GM12878 (cell line): ENCODE measurements at regions not wholly inside any gene's neighbourhood (a gene's known extent, or its start where the extent isn't known, plus 50 kb on each side); places are given as distances from the start of the nearest gene placed in this dataset.

Experiments
- ATAC-seq: fragments of 200-7000 bp; cut with Tn5 transposase; 3 replicates; pipeline ENCODE4 v1.9.1; 2020; ENCODE audit warnings: mild to moderate bottlenecking, moderate library complexity
- BruUV-seq: library from RNA; stranded (reverse); fragments of 400-500 nt; replicated peaks from 2 replicates; lab custom pipeline; 2021; lab: Mats Ljungman, UMichigan
- CTCF ChIA-PET: fragments of 300-600 bp; sonication (Branson Sonifier 250); formaldehyde crosslinking; extraction: SDS; loops from one replicate; lab custom pipeline; 2021; ENCODE audit warnings: inconsistent platforms; lab: Yijun Ruan, JAX
- POLR2A ChIA-PET: fragments of 350-600 bp; formaldehyde crosslinking; extraction: SDS; loops from one replicate; lab custom pipeline; 2021; ENCODE audit warnings: inconsistent platforms; lab: Charles Lee
- RAD21 ChIA-PET: fragments of 300-600 bp; sonication (Branson Sonifier 250); formaldehyde crosslinking; loops from one replicate; lab custom pipeline; 2023; ENCODE audit warnings: antibody characterized with exemption; ENCODE audit not compliant: unreplicated experiment; lab: Charles Lee
- SMC1A ChIA-PET: fragments of 300-600 bp; sonication (Branson Sonifier 250); formaldehyde crosslinking; loops from one replicate; lab custom pipeline; 2023; ENCODE audit not compliant: unreplicated experiment, uncharacterized antibody; lab: Charles Lee
- DNase-seq: peaks from one replicate; pipeline ENCODE4 v3.0.0-alpha.2; 2011; ENCODE audit warnings: low read depth, low spot score
- FAIRE-seq: peaks from 3 replicates; lab custom pipeline; 2011; peaks lifted over from hg19 to GRCh38; lab: Jason Lieb, UNC
- H2AFZ ChIP-seq: 2 replicates; pipeline ENCODE4 v1.6.0; 2011; ENCODE audit warnings: low read depth, low read length, control low read depth; ENCODE audit not compliant: control insufficient read depth
- H3K27ac ChIP-seq: 2 replicates; pipeline ENCODE4 v1.5.1; 2011; ENCODE audit warnings: control low read depth; ENCODE audit not compliant: control insufficient read depth, insufficient read depth
- H3K27me3 ChIP-seq, 2 experiments: replicated peaks in 1 of 2; 2 replicates each; pipeline versions ENCODE4 v1.6.0 to v1.6.1; 2011; ENCODE audit warnings: low read length in 1 of 2; ENCODE audit not compliant: control insufficient read depth in 2 of 2, insufficient read depth in 2 of 2
- H3K36me3 ChIP-seq, 2 experiments: 2 replicates each; pipeline ENCODE4 v1.5.1; 2011; ENCODE audit warnings: low read length in 1 of 2; ENCODE audit not compliant: control insufficient read depth in 2 of 2, insufficient read depth in 2 of 2
- H3K4me1 ChIP-seq: 2 replicates; pipeline ENCODE4 v1.6.1; 2011; ENCODE audit warnings: mild to moderate bottlenecking, low read length, moderate library complexity, mixed read lengths; ENCODE audit not compliant: control insufficient read depth, insufficient read depth
- H3K4me2 ChIP-seq: 2 replicates; pipeline ENCODE4 v1.6.0; 2011; ENCODE audit warnings: control low read depth; ENCODE audit not compliant: control insufficient read depth, insufficient read depth
- H3K4me3 ChIP-seq: fragments of 200-600 bp; sonication (generic); 2 replicates; pipeline ENCODE4 v1.5.1; 2016
- H3K79me2 ChIP-seq: 2 replicates; pipeline ENCODE4 v1.6.0; 2011; ENCODE audit warnings: low read length; ENCODE audit not compliant: control insufficient read depth, insufficient read depth
- H3K9ac ChIP-seq: 2 replicates; pipeline ENCODE4 v1.8.0; 2011; ENCODE audit warnings: low read length, control low read depth, mixed read lengths; ENCODE audit not compliant: control insufficient read depth, insufficient read depth
- H3K9me3 ChIP-seq: replicated peaks from 3 replicates; pipeline ENCODE4 v1.5.1; 2011; ENCODE audit warnings: mild to moderate bottlenecking, low read length; ENCODE audit not compliant: control insufficient read depth, insufficient read depth
- H4K20me1 ChIP-seq: 2 replicates; pipeline ENCODE4 v1.6.0; 2011; ENCODE audit not compliant: control insufficient read depth, insufficient read depth
- BMI1 ChIP-seq: fragments of 450-650 bp; IDR thresholded peaks from 2 replicates; pipeline ENCODE4 v1.6.1; 2016; ENCODE audit warnings: mild to moderate bottlenecking, moderate library complexity, borderline replicate concordance
- E2F8 ChIP-seq: fragments of 450-650 bp; IDR thresholded peaks from 2 replicates; pipeline ENCODE4 v1.6.1; 2018; ENCODE audit warnings: mild to moderate bottlenecking, low read depth, moderate library complexity; ENCODE audit not compliant: partially characterized antibody
- ESRRA ChIP-seq: IDR thresholded peaks from 2 replicates; pipeline ENCODE4 v1.6.1; 2012; ENCODE audit warnings: mild to moderate bottlenecking, low read length, improper control_type of control experiment
- EZH2 ChIP-seq: IDR thresholded peaks from 2 replicates; pipeline ENCODE4 v1.6.1; 2012; ENCODE audit warnings: low read depth, mild to moderate bottlenecking, control low read depth, inconsistent platforms, low read length, borderline replicate concordance; ENCODE audit not compliant: control insufficient read depth
- FOXM1 ChIP-seq: IDR thresholded peaks from 2 replicates; pipeline ENCODE4 v1.6.1; 2012; ENCODE audit warnings: low read depth, mild to moderate bottlenecking, inconsistent platforms, low read length, moderate library complexity
- IRF4 ChIP-seq: IDR thresholded peaks from 2 replicates; pipeline ENCODE4 v1.6.1; 2011; ENCODE audit warnings: low read depth, low read length
- KLF5 ChIP-seq: fragments of 450-650 bp; IDR thresholded peaks from 2 replicates; pipeline ENCODE4 v1.6.1; 2014; ENCODE audit warnings: mild to moderate bottlenecking; ENCODE audit not compliant: partially characterized antibody
- MAX ChIP-seq: IDR thresholded peaks from 2 replicates; pipeline ENCODE4 v1.6.1; 2012; ENCODE audit warnings: low read depth, low read length, improper control_type of control experiment
- NFYB ChIP-seq: IDR thresholded peaks from 2 replicates; pipeline ENCODE4 v1.6.1; 2011; ENCODE audit warnings: low read depth, mild to moderate bottlenecking, low read length, improper control_type of control experiment, moderate library complexity; ENCODE audit not compliant: insufficient read depth
- POLR2AphosphoS5 ChIP-seq: IDR thresholded peaks from 2 replicates; pipeline ENCODE4 v1.6.1; 2011; ENCODE audit warnings: mild to moderate bottlenecking, low read length, inconsistent platforms
- SIN3A ChIP-seq: IDR thresholded peaks from 2 replicates; pipeline ENCODE4 v1.6.1; 2012; ENCODE audit warnings: low read depth, low read length, improper control_type of control experiment
- TCF7 ChIP-seq: IDR thresholded peaks from 2 replicates; pipeline ENCODE4 v1.6.1; 2014; ENCODE audit warnings: antibody characterized with exemption, borderline replicate concordance
- WGBS: methylation state at CpG from one replicate; pipeline ENCODE4 v1.1.6; 2016; ENCODE audit warnings: low lambda C conversion rate; ENCODE audit not compliant: insufficient replicate concordance, insufficient coverage; ENCODE audit errors: missing lambda C conversion rate; 5-methylcytosine and 5-hydroxymethylcytosine counted together
- in situ Hi-C: fragments of 300-500 bp; cut with MboI; formaldehyde crosslinking; loops from 9 replicates; pipeline ENCODE4 v1.14.3; 2018; ENCODE audit warnings: mixed read lengths
- intact Hi-C: fragments of 100-400 bp; cut with micrococcal nuclease; formaldehyde crosslinking; loops from one replicate; pipeline ENCODE4 v1.14.2; 2022; ENCODE audit not compliant: unreplicated experiment
- TF ChIP-seq, protein P1 (sequence below): fragments of 450-650 bp; IDR thresholded peaks from 2 replicates; pipeline ENCODE4 v1.6.1; 2016; ENCODE audit warnings: mild to moderate bottlenecking, moderate library complexity, borderline replicate concordance
- TF ChIP-seq, protein P2 (sequence below): fragments of 450-650 bp; IDR thresholded peaks from 2 replicates; pipeline ENCODE4 v1.6.1; 2017; ENCODE audit warnings: mild to moderate bottlenecking, moderate library complexity

DNA sequence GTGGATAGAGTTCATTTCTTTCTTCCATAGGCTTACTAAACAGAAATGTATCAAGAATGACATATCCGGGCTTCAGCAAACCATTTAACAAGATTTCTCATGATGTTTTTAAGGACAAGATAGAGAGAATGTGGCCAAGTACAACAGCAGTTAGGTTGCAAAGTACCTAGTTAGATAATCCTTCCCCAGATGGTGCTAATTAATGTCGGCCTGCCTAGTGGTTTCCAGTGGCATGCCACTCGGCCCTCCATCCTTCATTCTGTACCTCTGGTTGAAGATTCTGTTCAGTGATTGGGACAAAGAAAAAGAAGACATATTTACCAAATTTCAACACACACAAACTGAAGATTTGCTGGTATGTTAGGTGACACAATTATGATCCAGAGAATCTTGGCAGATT is 212.1 kb downstream of the MACC1 start:
- WGBS: 42% methylated on average over 3 of the region's 3 CpGs
- Histone ChIP-seq H3K4me3 (no peak overlapping the region), H2AFZ (no peak overlapping the region), H3K27me3 (no peaks in the 10 kb centered on the region), H3K36me3 (no peaks in the 10 kb centered on the region; a peak in 1 of 4 replicates), H4K20me1 (no peaks in the 10 kb centered on the region), H3K4me1 (no peaks in the 10 kb centered on the region), H3K9me3 (no peaks in the 10 kb centered on the region), H3K9ac (no peak overlapping the region), H3K27ac (no peak overlapping the region), H3K4me2 (no peak overlapping the region), H3K79me2 (no peaks in the 10 kb centered on the region)
- BruUV-seq: no TSS peak
- POLR2A ChIA-PET: interaction anchor here (0.6 kb wide), 1 partner anchor 15 kb away, joined by 4 read pairs; no protein-coding TSS in a partner anchor
- RAD21 ChIA-PET: no interaction called here
- intact Hi-C loops (no loop called here), in situ Hi-C loops (no loop called here)
- ATAC-seq (no peak), FAIRE-seq (no peak), DNase-seq (no peak)
- CTCF ChIA-PET: no interaction called here
- SMC1A ChIA-PET: interaction anchor here (1.6 to 1.7 kb wide), 3 partner anchors 17 to 43 kb away, joined by 4 read pairs; no protein-coding TSS in a partner anchor
- no peak for TF ChIP-seq NFYB
- TF ChIP-seq IRF4: no peak
- no peak for TF ChIP-seq MAX
- TF ChIP-seq E2F8: no peak
- no peak for TF ChIP-seq EZH2
- no peak for TF ChIP-seq POLR2AphosphoS5
- TF ChIP-seq BMI1: no peak
- no peak for TF ChIP-seq FOXM1
- TF ChIP-seq ESRRA: no peak
- TF ChIP-seq, protein P1, sequence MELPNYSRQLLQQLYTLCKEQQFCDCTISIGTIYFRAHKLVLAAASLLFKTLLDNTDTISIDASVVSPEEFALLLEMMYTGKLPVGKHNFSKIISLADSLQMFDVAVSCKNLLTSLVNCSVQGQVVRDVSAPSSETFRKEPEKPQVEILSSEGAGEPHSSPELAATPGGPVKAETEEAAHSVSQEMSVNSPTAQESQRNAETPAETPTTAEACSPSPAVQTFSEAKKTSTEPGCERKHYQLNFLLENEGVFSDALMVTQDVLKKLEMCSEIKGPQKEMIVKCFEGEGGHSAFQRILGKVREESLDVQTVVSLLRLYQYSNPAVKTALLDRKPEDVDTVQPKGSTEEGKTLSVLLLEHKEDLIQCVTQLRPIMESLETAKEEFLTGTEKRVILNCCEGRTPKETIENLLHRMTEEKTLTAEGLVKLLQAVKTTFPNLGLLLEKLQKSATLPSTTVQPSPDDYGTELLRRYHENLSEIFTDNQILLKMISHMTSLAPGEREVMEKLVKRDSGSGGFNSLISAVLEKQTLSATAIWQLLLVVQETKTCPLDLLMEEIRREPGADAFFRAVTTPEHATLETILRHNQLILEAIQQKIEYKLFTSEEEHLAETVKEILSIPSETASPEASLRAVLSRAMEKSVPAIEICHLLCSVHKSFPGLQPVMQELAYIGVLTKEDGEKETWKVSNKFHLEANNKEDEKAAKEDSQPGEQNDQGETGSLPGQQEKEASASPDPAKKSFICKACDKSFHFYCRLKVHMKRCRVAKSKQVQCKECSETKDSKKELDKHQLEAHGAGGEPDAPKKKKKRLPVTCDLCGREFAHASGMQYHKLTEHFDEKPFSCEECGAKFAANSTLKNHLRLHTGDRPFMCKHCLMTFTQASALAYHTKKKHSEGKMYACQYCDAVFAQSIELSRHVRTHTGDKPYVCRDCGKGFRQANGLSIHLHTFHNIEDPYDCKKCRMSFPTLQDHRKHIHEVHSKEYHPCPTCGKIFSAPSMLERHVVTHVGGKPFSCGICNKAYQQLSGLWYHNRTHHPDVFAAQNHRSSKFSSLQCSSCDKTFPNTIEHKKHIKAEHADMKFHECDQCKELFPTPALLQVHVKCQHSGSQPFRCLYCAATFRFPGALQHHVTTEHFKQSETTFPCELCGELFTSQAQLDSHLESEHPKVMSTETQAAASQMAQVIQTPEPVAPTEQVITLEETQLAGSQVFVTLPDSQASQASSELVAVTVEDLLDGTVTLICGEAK: no peak
- TF ChIP-seq, protein P2, sequence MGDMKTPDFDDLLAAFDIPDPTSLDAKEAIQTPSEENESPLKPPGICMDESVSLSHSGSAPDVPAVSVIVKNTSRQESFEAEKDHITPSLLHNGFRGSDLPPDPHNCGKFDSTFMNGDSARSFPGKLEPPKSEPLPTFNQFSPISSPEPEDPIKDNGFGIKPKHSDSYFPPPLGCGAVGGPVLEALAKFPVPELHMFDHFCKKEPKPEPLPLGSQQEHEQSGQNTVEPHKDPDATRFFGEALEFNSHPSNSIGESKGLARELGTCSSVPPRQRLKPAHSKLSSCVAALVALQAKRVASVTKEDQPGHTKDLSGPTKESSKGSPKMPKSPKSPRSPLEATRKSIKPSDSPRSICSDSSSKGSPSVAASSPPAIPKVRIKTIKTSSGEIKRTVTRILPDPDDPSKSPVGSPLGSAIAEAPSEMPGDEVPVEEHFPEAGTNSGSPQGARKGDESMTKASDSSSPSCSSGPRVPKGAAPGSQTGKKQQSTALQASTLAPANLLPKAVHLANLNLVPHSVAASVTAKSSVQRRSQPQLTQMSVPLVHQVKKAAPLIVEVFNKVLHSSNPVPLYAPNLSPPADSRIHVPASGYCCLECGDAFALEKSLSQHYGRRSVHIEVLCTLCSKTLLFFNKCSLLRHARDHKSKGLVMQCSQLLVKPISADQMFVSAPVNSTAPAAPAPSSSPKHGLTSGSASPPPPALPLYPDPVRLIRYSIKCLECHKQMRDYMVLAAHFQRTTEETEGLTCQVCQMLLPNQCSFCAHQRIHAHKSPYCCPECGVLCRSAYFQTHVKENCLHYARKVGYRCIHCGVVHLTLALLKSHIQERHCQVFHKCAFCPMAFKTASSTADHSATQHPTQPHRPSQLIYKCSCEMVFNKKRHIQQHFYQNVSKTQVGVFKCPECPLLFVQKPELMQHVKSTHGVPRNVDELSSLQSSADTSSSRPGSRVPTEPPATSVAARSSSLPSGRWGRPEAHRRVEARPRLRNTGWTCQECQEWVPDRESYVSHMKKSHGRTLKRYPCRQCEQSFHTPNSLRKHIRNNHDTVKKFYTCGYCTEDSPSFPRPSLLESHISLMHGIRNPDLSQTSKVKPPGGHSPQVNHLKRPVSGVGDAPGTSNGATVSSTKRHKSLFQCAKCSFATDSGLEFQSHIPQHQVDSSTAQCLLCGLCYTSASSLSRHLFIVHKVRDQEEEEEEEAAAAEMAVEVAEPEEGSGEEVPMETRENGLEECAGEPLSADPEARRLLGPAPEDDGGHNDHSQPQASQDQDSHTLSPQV: no peak
- TF ChIP-seq SIN3A: no peak
- TF ChIP-seq KLF5: no peak
- TF ChIP-seq TCF7: no peak
